OCI-LY7 (cell line): ENCODE measurements at regions not wholly inside any gene's neighbourhood (a gene's known extent, or its start where the extent isn't known, plus 50 kb on each side); places are given as distances from the start of the nearest gene placed in this dataset.

ENCODE experiments used
- BruUV-seq: library from RNA; stranded (reverse); fragments of 400-500 nt; replicated peaks from 2 replicates; lab custom pipeline; 2021; lab: Mats Ljungman, UMichigan
- CTCF ChIA-PET: fragments of 300-600 bp; sonication (Branson Sonifier 250); formaldehyde crosslinking; loops from one replicate; lab custom pipeline; 2022; ENCODE audit warnings: antibody characterized with exemption; ENCODE audit not compliant: unreplicated experiment; lab: Charles Lee
- POLR2A ChIA-PET: fragments of 300-600 bp; sonication (Branson Sonifier 250); formaldehyde crosslinking; loops from one replicate; lab custom pipeline; 2022; ENCODE audit warnings: antibody characterized with exemption; lab: Charles Lee
- DNase-seq: peaks from one replicate; pipeline ENCODE4 v3.0.0-alpha.2; 2015; ENCODE audit warnings: low spot score
- H2AFZ ChIP-seq: fragments of 200-600 bp; sonication (generic), shearing (Covaris generic); 2 replicates; pipeline ENCODE4 v1.6.1; 2014; ENCODE audit warnings: mild to moderate bottlenecking, antibody characterized with exemption, low read length, moderate library complexity
- H3K27ac ChIP-seq: fragments of 200-600 bp; sonication (generic); 2 replicates; pipeline ENCODE4 v1.5.1; 2014; ENCODE audit warnings: mixed run types, low read depth, mild to moderate bottlenecking, moderate library complexity, low read length, inconsistent platforms; ENCODE audit not compliant: poor library complexity, severe bottlenecking
- H3K36me3 ChIP-seq: fragments of 200-600 bp; sonication (generic); 2 replicates; pipeline ENCODE4 v1.6.1; 2014; ENCODE audit warnings: mild to moderate bottlenecking, antibody characterized with exemption, low read length, moderate library complexity, mixed read lengths; ENCODE audit not compliant: insufficient read depth
- H3K4me1 ChIP-seq: fragments of 200-600 bp; sonication (generic); 2 replicates; pipeline ENCODE4 v1.5.1; 2014; ENCODE audit warnings: mild to moderate bottlenecking, low read length; ENCODE audit not compliant: insufficient read depth, poor library complexity, severe bottlenecking
- H3K4me2 ChIP-seq: fragments of 200-600 bp; sonication (generic); 2 replicates; pipeline ENCODE4 v1.6.1; 2014; ENCODE audit warnings: mild to moderate bottlenecking, low read length
- H3K4me3 ChIP-seq: fragments of 200-600 bp; sonication (generic); 2 replicates; pipeline ENCODE4 v1.5.1; 2014; ENCODE audit warnings: mild to moderate bottlenecking, low read depth, low read length; ENCODE audit not compliant: poor library complexity, severe bottlenecking
- H3K79me2 ChIP-seq: fragments of 200-600 bp; sonication (generic); 2 replicates; pipeline ENCODE4 v1.6.1; 2016; ENCODE audit warnings: low read depth, mild to moderate bottlenecking, low read length, moderate library complexity, mixed read lengths; ENCODE audit not compliant: insufficient read depth
- H3K9me2 ChIP-seq: fragments of 200-600 bp; sonication (generic); 2 replicates; pipeline ENCODE4 v1.6.1; 2016; ENCODE audit warnings: mild to moderate bottlenecking, low read length, mixed read lengths; ENCODE audit not compliant: insufficient read depth
- H3K9me3 ChIP-seq: fragments of 200-600 bp; sonication (generic); 2 replicates; pipeline ENCODE4 v1.6.1; 2014; ENCODE audit warnings: mild to moderate bottlenecking, mixed run types, low read length, mixed read lengths
- H4K20me1 ChIP-seq: fragments of 200-600 bp; sonication (generic); 2 replicates; pipeline ENCODE4 v1.6.1; 2014; ENCODE audit warnings: mild to moderate bottlenecking, antibody characterized with exemption, low read length, moderate library complexity, mixed read lengths; ENCODE audit not compliant: insufficient read depth
- EZH2phosphoT487 ChIP-seq: fragments of 200-600 bp; sonication (generic); IDR thresholded peaks from 2 replicates; pipeline ENCODE4 v1.6.1; 2018; ENCODE audit warnings: low read depth, borderline replicate concordance, mild to moderate bottlenecking, mixed run types, antibody characterized with exemption, low read length, moderate library complexity, mixed read lengths
- intact Hi-C: fragments of 100-400 bp; cut with micrococcal nuclease; formaldehyde crosslinking; loops from one replicate; pipeline ENCODE4 v1.10.0; 2022; ENCODE audit not compliant: unreplicated experiment
- TF ChIP-seq, protein P1 (sequence below): fragments of 200-600 bp; sonication (generic); conservative IDR thresholded peaks from 2 replicates; pipeline ENCODE4 v1.5.1; 2014; ENCODE audit warnings: mild to moderate bottlenecking, antibody characterized with exemption, low read length, moderate library complexity, mixed read lengths

DNA sequence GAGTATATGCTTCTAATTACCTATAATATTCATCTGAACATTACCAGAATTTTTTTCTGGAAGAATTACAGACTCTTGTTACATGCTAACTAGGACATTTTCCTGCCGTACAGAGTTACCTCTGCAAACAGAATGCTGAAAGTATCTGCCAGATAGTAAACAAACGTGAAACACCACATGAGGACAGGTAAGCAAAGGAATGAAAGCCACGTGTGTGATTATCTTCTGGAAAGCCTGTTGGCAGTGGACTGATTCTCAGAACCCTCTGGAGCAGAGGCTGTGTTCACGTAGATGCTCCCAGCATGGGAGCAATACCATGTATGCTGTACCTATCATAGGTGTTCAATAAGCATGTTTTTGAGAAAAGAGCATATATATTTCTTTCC, 472.6 kb downstream of the ENC1 start:
- TF ChIP-seq, protein P1, sequence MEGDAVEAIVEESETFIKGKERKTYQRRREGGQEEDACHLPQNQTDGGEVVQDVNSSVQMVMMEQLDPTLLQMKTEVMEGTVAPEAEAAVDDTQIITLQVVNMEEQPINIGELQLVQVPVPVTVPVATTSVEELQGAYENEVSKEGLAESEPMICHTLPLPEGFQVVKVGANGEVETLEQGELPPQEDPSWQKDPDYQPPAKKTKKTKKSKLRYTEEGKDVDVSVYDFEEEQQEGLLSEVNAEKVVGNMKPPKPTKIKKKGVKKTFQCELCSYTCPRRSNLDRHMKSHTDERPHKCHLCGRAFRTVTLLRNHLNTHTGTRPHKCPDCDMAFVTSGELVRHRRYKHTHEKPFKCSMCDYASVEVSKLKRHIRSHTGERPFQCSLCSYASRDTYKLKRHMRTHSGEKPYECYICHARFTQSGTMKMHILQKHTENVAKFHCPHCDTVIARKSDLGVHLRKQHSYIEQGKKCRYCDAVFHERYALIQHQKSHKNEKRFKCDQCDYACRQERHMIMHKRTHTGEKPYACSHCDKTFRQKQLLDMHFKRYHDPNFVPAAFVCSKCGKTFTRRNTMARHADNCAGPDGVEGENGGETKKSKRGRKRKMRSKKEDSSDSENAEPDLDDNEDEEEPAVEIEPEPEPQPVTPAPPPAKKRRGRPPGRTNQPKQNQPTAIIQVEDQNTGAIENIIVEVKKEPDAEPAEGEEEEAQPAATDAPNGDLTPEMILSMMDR, result no peak
- TF ChIP-seq EZH2phosphoT487, result no peak
- BruUV-seq, result no TSS peak
- no peaks in the 10 kb centered on the region for H3K36me3 ChIP-seq
- H3K4me3 ChIP-seq, result no peak overlapping the region
- no peak overlapping the region for H3K4me2 ChIP-seq
- H2AFZ ChIP-seq, result no peak overlapping the region
- no peaks in the 10 kb centered on the region for H4K20me1 ChIP-seq
- no peaks in the 10 kb centered on the region for H3K79me2 ChIP-seq
- H3K27ac ChIP-seq, result no peak overlapping the region
- no peak for DNase-seq
- H3K9me3 ChIP-seq, result no peaks in the 10 kb centered on the region
- no peaks in the 10 kb centered on the region for H3K4me1 ChIP-seq
- ChIA-PET CTCF (no interaction called here), POLR2A (no interaction called here)
- intact Hi-C loops, result no loop called here
- H3K9me2 ChIP-seq, result no peaks in the 10 kb centered on the region

DNA sequence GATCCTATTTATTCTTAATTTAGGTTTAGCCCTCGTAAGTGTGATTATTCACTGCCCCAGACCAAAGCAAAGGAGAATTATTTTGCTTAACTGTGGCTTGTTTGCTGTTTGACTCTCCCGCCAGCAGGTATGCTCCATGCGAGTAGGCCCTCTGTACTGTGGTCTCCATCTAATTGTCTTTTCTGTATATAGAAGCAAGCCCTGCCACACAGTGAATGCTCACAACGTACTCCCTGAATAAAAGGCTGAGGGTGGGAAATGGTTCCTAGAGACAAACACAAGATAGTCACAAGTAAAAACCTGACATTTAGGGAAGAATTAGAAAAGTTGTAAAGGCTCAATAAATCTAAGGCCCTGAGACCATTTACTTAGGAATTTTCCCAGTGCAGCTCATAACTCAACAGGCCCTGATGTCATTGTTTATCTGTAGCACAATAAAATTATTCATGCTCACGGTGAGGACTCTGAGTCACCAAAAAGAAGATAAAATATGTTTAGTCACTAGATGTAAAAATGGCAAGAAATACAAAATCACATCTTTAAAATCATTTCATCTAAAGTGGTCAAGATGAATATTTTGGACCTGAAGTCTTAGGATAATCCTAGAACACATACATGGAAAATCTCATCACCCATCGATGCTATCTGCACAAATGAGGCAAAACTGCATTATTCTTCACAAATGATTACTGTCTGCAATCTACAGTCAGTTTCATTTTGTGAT, 473.2 kb downstream of the ENC1 start:
- H3K27ac ChIP-seq, result no peak overlapping the region
- intact Hi-C loops, result no loop called here
- TF ChIP-seq, protein P1, result no peak
- TF ChIP-seq EZH2phosphoT487, result no peak
- no peak overlapping the region for H2AFZ ChIP-seq
- no peak overlapping the region for H3K4me2 ChIP-seq
- H3K4me1 ChIP-seq, result no peaks in the 10 kb centered on the region
- H3K9me3 ChIP-seq, result no peaks in the 10 kb centered on the region
- H3K4me3 ChIP-seq, result no peak overlapping the region
- ChIA-PET CTCF (no interaction called here), POLR2A (no interaction called here)
- DNase-seq, result no peak
- H3K36me3 ChIP-seq, result no peaks in the 10 kb centered on the region
- H3K79me2 ChIP-seq, result no peaks in the 10 kb centered on the region
- no peaks in the 10 kb centered on the region for H4K20me1 ChIP-seq
- BruUV-seq, result no TSS peak
- H3K9me2 ChIP-seq, result no peaks in the 10 kb centered on the region

DNA sequence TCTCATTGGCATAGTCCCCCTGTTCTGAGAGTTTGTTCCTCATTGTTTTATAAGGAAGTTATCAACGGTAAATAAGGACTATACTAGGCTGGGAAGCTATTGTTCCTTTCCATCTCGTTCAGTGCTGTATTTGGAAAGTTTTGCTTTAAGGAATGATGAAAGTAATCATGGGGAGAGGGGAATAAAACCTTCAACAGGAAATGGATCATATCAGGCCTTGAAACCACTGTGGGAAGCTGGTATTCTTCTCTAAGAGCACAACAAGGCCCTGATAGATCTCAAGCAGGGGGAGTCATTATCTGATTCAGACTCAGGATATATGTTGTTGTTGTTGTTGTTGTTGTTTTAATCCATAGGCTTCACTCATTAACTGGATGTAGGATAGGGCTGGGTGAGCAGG, 474.5 kb downstream of the ENC1 start:
- BruUV-seq, result no TSS peak
- no peak for DNase-seq
- H3K9me3 ChIP-seq, result no peaks in the 10 kb centered on the region
- intact Hi-C loops, result no loop called here
- H2AFZ ChIP-seq, result no peak overlapping the region
- H3K4me3 ChIP-seq, result no peak overlapping the region
- H3K4me1 ChIP-seq, result no peaks in the 10 kb centered on the region
- no peaks in the 10 kb centered on the region for H3K36me3 ChIP-seq
- no peak overlapping the region for H3K4me2 ChIP-seq
- H3K9me2 ChIP-seq, result no peaks in the 10 kb centered on the region
- H3K79me2 ChIP-seq, result no peaks in the 10 kb centered on the region
- no peak overlapping the region for H3K27ac ChIP-seq
- ChIA-PET POLR2A (no interaction called here), CTCF (no interaction called here)
- H4K20me1 ChIP-seq, result no peaks in the 10 kb centered on the region
- TF ChIP-seq EZH2phosphoT487, result no peak
- TF ChIP-seq, protein P1, result no peak
